Progenitor cell of endocrine pancreas (in vitro differentiated cells): ENCODE measurements at regions not wholly inside any gene's neighbourhood (a gene's known extent, or its start where the extent isn't known, plus 50 kb on each side); places are given as distances from the start of the nearest gene placed in this dataset.
A peak's percentile ranks its signal among the peaks of the same experiment; 100 is the strongest.

Experiments
- DNase-seq: peaks from one replicate; pipeline ENCODE4 v3.0.0; 2021; ENCODE audit warnings: low spot score; ENCODE audit not compliant: unreplicated experiment
- H3K27ac Mint-ChIP-seq: 2 replicates; pipeline ENCODE4 v1.8.0; 2021; ENCODE audit warnings: mild to moderate bottlenecking, moderate library complexity, mixed read lengths
- H3K27me3 Mint-ChIP-seq: 2 replicates; pipeline ENCODE4 v1.8.0; 2021; ENCODE audit warnings: mixed read lengths
- H3K36me3 Mint-ChIP-seq: 2 replicates; pipeline ENCODE4 v1.8.0; 2022; ENCODE audit warnings: mixed read lengths; ENCODE audit not compliant: insufficient read depth
- H3K4me1 Mint-ChIP-seq: 2 replicates; pipeline ENCODE4 v1.8.0; 2021; ENCODE audit warnings: low read depth, mixed read lengths
- H3K4me3 Mint-ChIP-seq: 2 replicates; pipeline ENCODE4 v1.8.0; 2021; ENCODE audit warnings: low read depth, mild to moderate bottlenecking, moderate library complexity, mixed read lengths
- H3K9me3 Mint-ChIP-seq: 2 replicates; pipeline ENCODE4 v1.8.0; 2021; ENCODE audit warnings: low read depth, mixed read lengths
- TF ChIP-seq, protein P1 (sequence below): fragments of 200-600 bp; sonication (generic); IDR thresholded peaks from one replicate; pipeline ENCODE4 v1.5.0; 2021; ENCODE audit warnings: antibody characterized with exemption, mild to moderate bottlenecking; ENCODE audit not compliant: unreplicated experiment

DNA sequence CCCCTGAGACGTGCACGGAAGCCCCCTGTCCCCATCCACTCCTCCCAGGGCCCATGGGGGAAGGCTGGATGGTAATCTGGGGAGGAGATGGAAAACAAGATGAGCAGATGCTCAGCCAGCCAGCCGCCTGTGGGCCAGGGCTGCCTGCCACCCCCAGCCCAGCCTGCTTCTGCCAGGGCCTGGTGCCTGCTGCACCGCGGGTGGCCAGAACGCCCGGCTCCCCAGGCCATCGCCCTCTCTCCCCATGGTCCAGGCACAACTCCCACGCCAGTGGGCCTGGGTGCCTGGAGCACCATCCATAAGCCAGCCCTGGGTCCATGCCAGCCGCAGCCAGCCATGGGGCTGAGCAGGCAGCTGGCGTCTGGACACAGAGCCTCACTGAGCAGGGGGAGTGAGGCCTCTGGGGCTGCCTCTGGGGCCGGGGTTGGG is 57.2 kb upstream of the ELN start:
- H3K27me3 Mint-ChIP-seq: peaks cover 9% of the 10 kb centered on the region
- no peak overlapping the region for H3K27ac Mint-ChIP-seq
- no peaks in the 10 kb centered on the region for H3K36me3 Mint-ChIP-seq
- H3K4me1 Mint-ChIP-seq: peaks cover 9% of the 10 kb centered on the region
- TF ChIP-seq, protein P1, sequence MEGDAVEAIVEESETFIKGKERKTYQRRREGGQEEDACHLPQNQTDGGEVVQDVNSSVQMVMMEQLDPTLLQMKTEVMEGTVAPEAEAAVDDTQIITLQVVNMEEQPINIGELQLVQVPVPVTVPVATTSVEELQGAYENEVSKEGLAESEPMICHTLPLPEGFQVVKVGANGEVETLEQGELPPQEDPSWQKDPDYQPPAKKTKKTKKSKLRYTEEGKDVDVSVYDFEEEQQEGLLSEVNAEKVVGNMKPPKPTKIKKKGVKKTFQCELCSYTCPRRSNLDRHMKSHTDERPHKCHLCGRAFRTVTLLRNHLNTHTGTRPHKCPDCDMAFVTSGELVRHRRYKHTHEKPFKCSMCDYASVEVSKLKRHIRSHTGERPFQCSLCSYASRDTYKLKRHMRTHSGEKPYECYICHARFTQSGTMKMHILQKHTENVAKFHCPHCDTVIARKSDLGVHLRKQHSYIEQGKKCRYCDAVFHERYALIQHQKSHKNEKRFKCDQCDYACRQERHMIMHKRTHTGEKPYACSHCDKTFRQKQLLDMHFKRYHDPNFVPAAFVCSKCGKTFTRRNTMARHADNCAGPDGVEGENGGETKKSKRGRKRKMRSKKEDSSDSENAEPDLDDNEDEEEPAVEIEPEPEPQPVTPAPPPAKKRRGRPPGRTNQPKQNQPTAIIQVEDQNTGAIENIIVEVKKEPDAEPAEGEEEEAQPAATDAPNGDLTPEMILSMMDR: no peak
- no peaks in the 10 kb centered on the region for H3K9me3 Mint-ChIP-seq
- DNase-seq: no peak
- no peak overlapping the region for H3K4me3 Mint-ChIP-seq

DNA sequence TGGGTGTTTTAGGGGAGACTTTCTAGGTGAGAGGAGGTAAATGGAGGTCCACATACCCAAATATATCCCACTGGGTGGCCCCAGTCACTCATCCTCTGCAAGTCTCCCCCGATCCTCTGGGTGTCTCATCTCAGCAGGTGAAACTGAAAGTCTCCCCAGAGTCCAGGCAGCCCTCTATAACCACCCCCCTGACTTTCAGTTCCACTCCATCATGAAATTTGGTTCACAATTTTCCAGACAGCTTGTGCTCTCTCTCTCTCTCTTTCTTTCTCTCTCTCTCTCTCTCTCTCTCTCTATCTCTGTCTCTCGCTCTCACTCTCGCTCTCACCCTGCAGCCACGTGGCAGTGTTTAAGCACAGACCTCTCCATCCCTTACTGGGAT is 56.7 kb upstream of the ELN start:
- TF ChIP-seq, protein P1: no peak
- Mint-ChIP-seq H3K27me3 (peaks cover 9% of the 10 kb centered on the region), H3K4me3 (no peak overlapping the region), H3K9me3 (no peaks in the 10 kb centered on the region), H3K4me1 (peaks cover 9% of the 10 kb centered on the region), H3K27ac (no peak overlapping the region), H3K36me3 (no peaks in the 10 kb centered on the region)
- DNase-seq: no peak

DNA sequence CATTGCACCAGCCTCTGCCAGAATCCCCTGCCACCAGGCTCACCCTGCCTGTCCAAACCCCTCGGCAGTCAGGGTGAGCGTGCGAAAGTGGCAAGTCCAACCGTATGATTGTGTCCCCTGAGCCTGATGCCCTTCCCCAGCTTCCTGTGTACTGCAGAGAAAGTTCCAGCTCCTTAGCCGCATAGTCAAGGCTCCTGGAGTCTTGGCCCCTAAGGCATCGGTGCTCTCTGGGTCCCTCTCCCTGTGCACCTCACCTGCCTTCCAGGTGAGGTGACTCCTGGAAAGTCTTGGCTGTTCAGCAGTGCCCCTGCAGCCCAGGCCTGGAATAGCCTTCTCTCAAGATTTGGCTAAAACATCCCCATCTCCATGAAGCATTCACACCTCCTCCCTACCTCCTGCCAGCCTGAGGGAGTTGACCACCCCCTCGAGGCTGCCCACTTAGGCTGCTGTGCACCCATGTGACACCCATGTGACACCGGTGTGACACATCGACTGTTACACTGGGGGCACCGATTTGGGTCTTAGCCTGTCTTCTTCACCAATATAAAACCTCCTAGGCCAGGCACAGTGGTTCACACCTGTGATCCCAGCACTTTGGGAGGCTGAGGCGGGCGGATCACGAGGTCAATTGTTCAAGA is 56.1 kb upstream of the ELN start:
- Mint-ChIP-seq H3K9me3 (no peaks in the 10 kb centered on the region), H3K4me1 (peaks cover 9% of the 10 kb centered on the region), H3K36me3 (no peaks in the 10 kb centered on the region), H3K4me3 (no peak overlapping the region), H3K27me3 (peaks cover 9% of the 10 kb centered on the region), H3K27ac (no peak overlapping the region)
- DNase-seq: no peak
- TF ChIP-seq, protein P1: peak; percentile 55

DNA sequence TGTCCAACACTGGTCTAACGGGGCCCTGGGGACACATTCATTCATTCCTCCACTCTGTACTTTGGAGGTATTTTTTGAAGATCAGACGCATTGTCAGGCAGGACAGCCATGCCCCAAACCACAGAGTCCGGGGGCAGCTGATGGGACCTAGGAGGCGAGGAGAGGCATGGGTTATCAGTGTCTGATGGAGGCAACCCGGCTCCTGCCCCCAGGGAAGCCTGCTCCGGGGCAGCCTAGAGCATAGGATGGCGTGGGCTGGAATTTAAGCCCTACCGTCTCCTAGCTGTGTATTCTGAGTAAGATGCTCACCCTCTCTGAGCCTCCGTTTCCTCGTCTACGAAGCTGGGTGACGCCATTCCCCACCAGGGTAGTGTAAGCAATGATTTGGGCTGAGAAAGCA is 55.4 kb upstream of the ELN start:
- H3K4me1 Mint-ChIP-seq: peaks cover 10% of the 10 kb centered on the region
- peaks cover 9% of the 10 kb centered on the region for H3K27me3 Mint-ChIP-seq
- H3K36me3 Mint-ChIP-seq: no peaks in the 10 kb centered on the region
- H3K4me3 Mint-ChIP-seq: no peak overlapping the region
- no peak overlapping the region for H3K27ac Mint-ChIP-seq
- DNase-seq: no peak
- H3K9me3 Mint-ChIP-seq: no peaks in the 10 kb centered on the region
- TF ChIP-seq, protein P1: no peak

DNA sequence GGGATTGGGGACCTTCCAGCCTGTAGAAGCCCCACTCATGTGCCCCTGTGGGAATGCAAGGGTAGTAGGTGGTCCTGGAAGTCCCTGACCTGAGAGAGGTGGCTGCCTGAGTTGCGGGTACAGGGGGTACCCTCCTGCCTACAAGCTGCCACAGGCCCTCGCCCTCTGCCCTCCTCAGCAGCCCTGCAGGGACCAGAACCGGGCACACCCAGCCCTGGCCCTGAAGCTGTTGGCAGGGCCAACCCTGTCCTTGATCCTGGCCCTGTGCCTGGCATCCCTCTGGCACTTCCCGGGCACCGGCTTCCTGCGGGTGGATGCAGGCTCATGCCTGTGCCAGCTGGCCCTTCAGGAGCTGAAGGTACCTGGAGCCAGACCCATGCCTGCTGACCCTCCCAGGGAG is 54.9 kb upstream of the ELN start:
- DNase-seq: no peak
- H3K27me3 Mint-ChIP-seq: peaks cover 9% of the 10 kb centered on the region
- H3K4me3 Mint-ChIP-seq: no peak overlapping the region
- no peak overlapping the region for H3K27ac Mint-ChIP-seq
- TF ChIP-seq, protein P1: no peak
- H3K4me1 Mint-ChIP-seq: peaks cover 10% of the 10 kb centered on the region
- no peaks in the 10 kb centered on the region for H3K36me3 Mint-ChIP-seq
- H3K9me3 Mint-ChIP-seq: no peaks in the 10 kb centered on the region
